ENCODE measurements at regions not wholly inside any gene's neighbourhood (a gene's known extent, or its start where the extent isn't known, plus 50 kb on each side); places are given as distances from the start of the nearest gene placed in this dataset.
"Not testable (repeated sequence)": the region's sequence is repeated elsewhere in the genome, so short reads cannot be mapped to it uniquely, and the experiment has no call there.

DNA sequence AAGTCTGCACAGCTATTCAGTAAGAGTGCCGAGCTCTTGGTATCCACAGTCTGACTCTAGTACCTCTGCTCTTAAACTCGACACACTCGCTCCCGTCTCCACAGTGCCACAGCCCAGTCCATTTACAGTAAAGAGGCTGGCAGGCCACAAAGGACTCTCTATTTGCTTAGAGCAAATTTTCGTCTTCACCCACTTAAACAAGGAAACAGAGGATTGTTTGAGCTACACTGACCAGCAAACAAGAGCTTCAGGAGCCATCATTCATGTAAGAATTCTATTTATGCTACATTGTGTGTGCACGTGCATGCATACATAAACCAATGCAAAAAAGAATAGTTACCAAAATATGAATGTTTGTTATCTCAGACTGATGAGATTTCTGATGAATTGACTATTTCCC is 290.2 kb downstream of the USP46 start:
- no peak for FAIRE-seq
- no peak for DNase-seq (ENCODE audit: insufficient read length, low spot score)

DNA sequence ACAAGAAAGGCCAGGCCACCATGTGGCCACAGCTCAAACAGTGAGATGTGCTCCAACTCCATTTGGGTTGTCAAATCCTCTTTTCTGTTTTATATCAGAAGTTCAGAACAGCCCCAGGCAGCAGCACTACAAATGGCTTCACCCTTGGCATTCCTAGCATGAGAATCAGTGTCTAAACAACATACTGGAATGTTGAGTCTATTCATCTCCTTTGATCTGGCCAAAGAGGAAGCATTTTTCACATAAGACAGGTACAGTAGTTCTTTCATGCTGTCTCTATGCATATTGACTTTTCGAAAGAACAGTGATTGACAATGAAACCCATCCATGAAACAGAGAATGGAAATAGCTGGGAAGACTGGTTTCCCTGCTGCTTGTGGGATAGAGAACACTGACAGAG is 289.5 kb downstream of the USP46 start:
- FAIRE-seq (no peak), DNase-seq (ENCODE audit: insufficient read length, low spot score) (no peak)

DNA sequence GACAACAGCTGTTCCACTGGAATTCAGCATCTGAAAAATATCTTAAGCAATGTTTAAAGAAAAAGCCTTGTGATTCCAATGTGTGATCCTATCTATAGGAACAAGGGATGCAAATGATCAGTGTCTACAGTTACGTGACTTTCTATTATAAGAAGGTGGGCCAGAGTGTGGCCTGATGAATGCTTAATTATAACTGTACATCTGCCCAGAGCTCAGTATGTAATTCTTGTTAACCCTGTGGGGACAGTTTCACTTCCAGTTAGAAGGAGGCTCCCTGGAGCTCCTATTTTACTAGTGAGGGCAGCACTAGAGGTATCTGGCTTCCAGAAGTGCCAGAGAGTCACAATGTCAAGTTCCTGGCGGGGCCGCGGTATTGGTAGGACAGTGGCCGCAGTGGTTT is 288.5 kb downstream of the USP46 start:
- FAIRE-seq (no peak), DNase-seq (ENCODE audit: insufficient read length, low spot score) (no peak)

DNA sequence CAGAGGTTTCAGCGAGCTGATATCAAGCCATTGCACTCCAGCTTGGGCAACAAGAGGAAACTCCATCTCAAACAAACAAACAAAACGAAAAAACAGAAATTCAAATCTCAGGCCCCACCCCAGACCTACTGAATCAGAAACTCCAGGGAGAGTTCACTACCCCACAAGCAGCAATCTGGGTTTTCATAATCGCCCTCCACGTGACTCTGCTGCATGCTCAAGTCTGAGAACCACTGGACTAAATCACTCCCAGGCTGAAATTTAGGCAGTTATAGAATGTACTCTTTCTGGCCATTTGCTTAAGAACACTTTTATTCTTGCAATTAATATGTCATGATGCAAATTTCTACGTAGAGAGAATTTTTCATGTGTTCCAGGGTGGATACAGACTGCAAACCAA is 287.3 kb downstream of the USP46 start:
- FAIRE-seq (no peak), DNase-seq (ENCODE audit: insufficient read length, low spot score) (no peak)

DNA sequence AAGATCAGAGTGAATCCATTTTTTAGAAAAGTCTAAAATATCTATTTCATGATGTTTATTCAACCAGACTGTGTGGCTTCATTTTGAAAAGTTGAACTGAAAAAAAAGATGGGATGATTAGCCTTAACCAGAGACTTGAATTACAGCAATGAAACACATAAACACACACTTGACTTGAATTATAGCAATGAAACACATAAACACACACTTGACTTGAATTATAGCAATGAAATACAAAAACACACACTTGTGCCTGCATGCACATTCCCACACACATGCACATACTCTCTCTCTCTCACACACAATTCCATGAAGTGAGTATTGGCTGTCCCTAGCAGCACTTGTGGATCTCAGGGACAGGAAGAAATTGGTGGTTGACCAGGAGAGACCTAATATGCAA is 286.8 kb downstream of the USP46 start:
- FAIRE-seq (no peak), DNase-seq (ENCODE audit: insufficient read length, low spot score) (no peak)

GRCh38 chr4:52372747-52373146 is 286.4 kb downstream of the USP46 start:
- FAIRE-seq (no peak), DNase-seq (ENCODE audit: insufficient read length, low spot score) (no peak)

- DNase-seq (ENCODE audit: insufficient read length, low spot score) (no peak), FAIRE-seq (no peak)
Observed at GRCh38 chr4:52373650-52374049, 285.5 kb downstream of the USP46 start.

GRCh38 chr4:52374877-52375276 is 284.2 kb downstream of the USP46 start:
- no peak for FAIRE-seq
- DNase-seq (ENCODE audit: insufficient read length, low spot score): no peak

- FAIRE-seq (no peak), DNase-seq (ENCODE audit: insufficient read length, low spot score) (no peak)
Observed at GRCh38 chr4:52376132-52376704, 282.9 kb downstream of the USP46 start.

DNA sequence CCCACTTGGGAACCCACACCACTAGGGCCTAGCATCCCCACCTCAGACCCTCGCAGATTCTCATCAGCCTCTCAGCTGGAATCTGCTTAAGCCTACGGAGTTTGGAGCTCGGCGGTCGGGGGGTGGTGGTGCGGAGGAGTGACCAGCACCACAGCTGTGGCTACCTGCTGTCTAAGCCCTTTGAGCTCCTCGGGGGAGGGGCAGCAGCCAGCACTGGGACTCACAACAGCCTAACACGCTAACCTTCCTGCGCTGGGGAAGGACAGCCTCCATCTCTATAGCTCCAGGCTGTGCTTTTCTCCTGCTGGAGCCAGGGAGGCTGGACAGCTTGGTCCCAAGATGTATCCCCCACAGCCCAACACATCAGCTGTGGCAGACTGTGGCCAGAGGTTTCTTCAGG is 281.5 kb downstream of the USP46 start:
- FAIRE-seq (no peak), DNase-seq (ENCODE audit: insufficient read length, low spot score) (no peak)

GRCh38 chr4:52407545-52407944 is 251.6 kb downstream of the USP46 start:
- DNase-seq (ENCODE audit: insufficient read length, low spot score): no peak
- no peak for FAIRE-seq

DNA sequence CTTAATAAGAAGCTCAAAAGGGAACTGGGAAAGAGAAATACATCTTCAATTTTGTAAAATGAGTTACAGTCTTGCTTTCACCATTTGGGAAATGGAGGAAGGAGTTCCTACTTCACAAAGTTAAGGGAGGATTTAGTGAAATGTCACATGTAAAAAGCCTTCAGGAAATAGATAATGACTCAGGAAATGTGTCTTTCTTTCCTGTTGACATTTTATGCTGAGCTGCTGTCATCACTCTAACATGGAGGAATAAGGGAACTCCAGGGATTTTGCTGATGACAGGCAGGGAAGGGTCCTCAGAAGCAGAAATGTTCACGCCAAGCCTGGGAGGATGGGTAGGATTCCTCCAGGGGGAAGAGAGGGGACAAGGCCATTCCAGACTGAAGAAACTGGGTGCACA is 251.1 kb downstream of the USP46 start:
- no peak for FAIRE-seq
- DNase-seq (ENCODE audit: insufficient read length, low spot score): no peak

GRCh38 chr4:52408471-52408870 is 250.6 kb downstream of the USP46 start:
- FAIRE-seq (no peak), DNase-seq (ENCODE audit: insufficient read length, low spot score) (no peak)

- not testable (repeated sequence) for DNase-seq (ENCODE audit: insufficient read length, low spot score); FAIRE-seq
Observed at GRCh38 chr4:52409766-52410165, 249.3 kb downstream of the USP46 start.

- DNase-seq (ENCODE audit: insufficient read length, low spot score) (no peak), FAIRE-seq (no peak)
Observed at GRCh38 chr4:52410971-52411370, 248.1 kb downstream of the USP46 start.

DNA sequence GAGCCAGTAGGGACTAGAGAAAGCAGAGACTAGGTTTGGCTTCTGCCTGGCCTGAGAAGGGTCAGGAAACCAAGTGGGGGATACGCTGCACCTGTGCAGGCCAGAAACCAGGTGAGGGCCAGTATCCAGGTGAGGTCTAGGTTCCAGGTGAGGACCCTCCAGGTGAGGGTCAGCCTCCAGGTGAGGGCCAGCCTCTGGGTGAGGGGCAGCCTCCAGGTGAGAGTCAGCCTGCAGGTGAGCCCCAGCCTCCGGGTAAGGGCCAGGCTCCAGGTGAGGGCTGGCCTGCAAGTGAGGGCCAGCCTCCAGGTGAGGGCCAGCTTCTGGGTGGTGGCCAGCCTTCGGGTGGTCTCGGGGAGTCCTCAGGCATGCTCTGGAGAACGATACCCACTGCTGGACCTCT is 238.8 kb downstream of the USP46 start:
- no peak for FAIRE-seq
- DNase-seq (ENCODE audit: insufficient read length, low spot score): no peak

- no peak for FAIRE-seq
- no peak for DNase-seq (ENCODE audit: insufficient read length, low spot score)
Observed at GRCh38 chr4:52421811-52422213, 237.3 kb downstream of the USP46 start.

DNA sequence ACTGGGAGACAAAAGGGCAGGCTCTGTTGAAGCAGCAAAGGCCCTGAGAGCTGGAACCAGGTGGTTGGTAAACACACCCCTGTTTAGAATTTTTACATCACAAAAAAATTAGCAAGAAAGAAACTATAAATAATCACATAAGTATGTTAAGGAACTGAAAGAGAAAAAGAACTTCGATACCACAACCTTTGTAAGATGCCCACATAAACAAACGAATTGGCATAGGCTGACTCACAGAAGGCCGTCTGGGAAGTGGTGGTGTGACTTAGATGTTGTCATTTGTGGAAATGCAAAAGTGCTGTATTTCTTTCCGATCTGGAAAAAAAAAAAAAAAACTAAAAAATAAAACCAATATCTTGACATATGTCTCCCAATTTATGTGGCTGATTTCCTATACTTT is 235.1 kb downstream of the USP46 start:
- DNase-seq (ENCODE audit: insufficient read length, low spot score) (no peak), FAIRE-seq (no peak)

GRCh38 chr4:52425751-52426326 is 233.3 kb downstream of the USP46 start:
- DNase-seq (ENCODE audit: insufficient read length, low spot score) (no peak), FAIRE-seq (no peak)

DNA sequence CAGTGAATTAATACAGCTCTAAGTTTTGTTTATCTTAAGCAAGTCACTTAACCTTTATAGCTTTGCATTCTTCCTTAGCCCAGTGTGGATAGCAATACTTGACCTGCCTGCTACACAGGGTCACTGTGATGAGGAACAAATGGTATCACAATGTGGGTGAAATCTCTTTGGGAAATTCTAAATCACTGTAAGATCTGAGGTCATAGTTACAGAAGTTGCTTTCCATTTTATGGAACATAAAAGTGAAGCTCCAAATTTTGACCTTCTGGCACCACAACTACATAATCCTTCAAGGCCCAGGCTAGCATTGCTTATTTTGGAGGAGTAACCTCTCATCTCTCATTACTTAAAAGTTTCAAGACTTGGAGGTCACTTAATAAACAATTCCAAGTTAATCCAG is 227.7 kb downstream of the USP46 start:
- no peak for DNase-seq (ENCODE audit: insufficient read length, low spot score)
- no peak for FAIRE-seq

GRCh38 chr4:52431869-52432268 is 227.2 kb downstream of the USP46 start:
- FAIRE-seq: no peak
- no peak for DNase-seq (ENCODE audit: insufficient read length, low spot score)

- not testable (repeated sequence) for DNase-seq (ENCODE audit: insufficient read length, low spot score); FAIRE-seq
Observed at GRCh38 chr4:52442524-52442923, 216.6 kb downstream of the USP46 start.

DNA sequence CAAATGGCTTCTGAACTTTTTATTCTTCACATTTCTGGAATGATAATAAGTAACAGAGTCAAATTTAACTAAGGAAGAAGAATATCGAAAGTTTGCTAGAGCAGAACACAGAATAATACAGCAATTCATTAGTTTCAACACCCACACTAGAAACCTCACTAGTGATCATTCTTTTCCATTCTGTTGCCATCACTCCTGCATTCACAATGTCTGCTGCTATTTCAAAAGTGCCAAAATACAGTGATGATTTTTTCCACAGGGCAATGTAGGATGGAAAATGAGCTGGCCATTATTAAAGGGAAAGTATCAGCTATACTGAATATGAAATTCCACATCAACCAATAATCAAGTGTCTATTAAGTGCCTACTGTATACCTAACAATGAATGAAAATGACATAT is 186.7 kb downstream of the USP46 start:
- DNase-seq (ENCODE audit: insufficient read length, low spot score) (no peak), FAIRE-seq (no peak)
